SU-DHL-6 (cell line): ENCODE measurements at regions not wholly inside any gene's neighbourhood (a gene's known extent, or its start where the extent isn't known, plus 50 kb on each side); places are given as distances from the start of the nearest gene placed in this dataset.

Experiments
- EZH2phosphoT487 ChIP-seq: fragments of 200-600 bp; sonication (generic), shearing (Covaris generic); conservative IDR thresholded peaks from 2 replicates; pipeline ENCODE4 v1.6.1; 2018; ENCODE audit warnings: mild to moderate bottlenecking, antibody characterized with exemption, low read length, moderate library complexity, mixed read lengths
- TF ChIP-seq, protein P1 (sequence below): fragments of 200-600 bp; sonication (generic); IDR thresholded peaks from one replicate; pipeline ENCODE4 v1.5.1; 2017; ENCODE audit warnings: antibody characterized with exemption, mild to moderate bottlenecking, low read length, moderate library complexity; ENCODE audit not compliant: insufficient read depth, poor library complexity, severe bottlenecking

DNA sequence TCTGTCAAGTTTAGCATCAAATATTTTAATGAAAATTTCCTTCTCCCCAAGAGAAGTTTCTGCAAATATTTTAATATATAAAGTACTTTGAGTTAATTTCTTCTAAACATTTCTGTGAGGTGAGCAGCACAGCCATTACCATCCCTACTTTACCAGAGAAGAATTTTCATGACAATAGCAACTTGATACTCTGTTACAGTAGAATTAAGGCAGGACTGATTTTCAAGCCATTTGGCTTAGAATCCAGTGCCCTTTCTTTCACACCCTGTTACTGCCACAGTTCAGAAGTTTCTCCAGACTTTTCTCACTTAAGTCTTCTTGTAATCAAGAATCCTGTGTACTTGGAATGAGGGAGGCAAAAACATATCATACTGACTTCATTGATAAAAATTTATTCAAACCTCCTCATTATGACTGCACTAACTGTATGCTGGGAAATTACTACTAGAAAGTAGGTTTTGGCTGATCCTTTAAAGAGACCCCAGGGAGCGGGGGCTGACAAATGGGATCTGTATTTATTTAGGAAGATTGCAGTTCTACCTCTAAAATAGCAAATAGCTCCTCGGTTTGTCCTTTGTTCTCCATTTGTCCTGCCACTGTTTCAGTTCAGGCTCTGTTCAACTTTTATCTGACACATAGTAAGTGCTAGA, 557.0 kb upstream of the SGO1 start:
- TF ChIP-seq, protein P1, sequence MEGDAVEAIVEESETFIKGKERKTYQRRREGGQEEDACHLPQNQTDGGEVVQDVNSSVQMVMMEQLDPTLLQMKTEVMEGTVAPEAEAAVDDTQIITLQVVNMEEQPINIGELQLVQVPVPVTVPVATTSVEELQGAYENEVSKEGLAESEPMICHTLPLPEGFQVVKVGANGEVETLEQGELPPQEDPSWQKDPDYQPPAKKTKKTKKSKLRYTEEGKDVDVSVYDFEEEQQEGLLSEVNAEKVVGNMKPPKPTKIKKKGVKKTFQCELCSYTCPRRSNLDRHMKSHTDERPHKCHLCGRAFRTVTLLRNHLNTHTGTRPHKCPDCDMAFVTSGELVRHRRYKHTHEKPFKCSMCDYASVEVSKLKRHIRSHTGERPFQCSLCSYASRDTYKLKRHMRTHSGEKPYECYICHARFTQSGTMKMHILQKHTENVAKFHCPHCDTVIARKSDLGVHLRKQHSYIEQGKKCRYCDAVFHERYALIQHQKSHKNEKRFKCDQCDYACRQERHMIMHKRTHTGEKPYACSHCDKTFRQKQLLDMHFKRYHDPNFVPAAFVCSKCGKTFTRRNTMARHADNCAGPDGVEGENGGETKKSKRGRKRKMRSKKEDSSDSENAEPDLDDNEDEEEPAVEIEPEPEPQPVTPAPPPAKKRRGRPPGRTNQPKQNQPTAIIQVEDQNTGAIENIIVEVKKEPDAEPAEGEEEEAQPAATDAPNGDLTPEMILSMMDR, result no peak
- no peak for TF ChIP-seq EZH2phosphoT487
